WERI-Rb-1 (cell line): ENCODE measurements at regions not wholly inside any gene's neighbourhood (a gene's known extent, or its start where the extent isn't known, plus 50 kb on each side); places are given as distances from the start of the nearest gene placed in this dataset.

Source experiments
- DNase-seq: peaks from one replicate; pipeline ENCODE4 v3.0.0-alpha.2; 2020
- H3K27ac ChIP-seq: fragments of 250-450 bp; sonication (Bioruptor Pico); 2 replicates; pipeline ENCODE4 v1.5.1; 2020; ENCODE audit warnings: mild to moderate bottlenecking, moderate library complexity
- H3K27me3 ChIP-seq: fragments of 250-450 bp; sonication (Bioruptor Pico); 2 replicates; pipeline ENCODE4 v1.5.1; 2021; ENCODE audit warnings: mild to moderate bottlenecking, low read depth, moderate library complexity; ENCODE audit not compliant: insufficient read depth, severe bottlenecking
- H3K36me3 ChIP-seq: fragments of 250-450 bp; sonication (Bioruptor Pico); 2 replicates; pipeline ENCODE4 v1.5.1; 2020; ENCODE audit warnings: mild to moderate bottlenecking, moderate library complexity
- H3K4me3 ChIP-seq: 2 replicates; pipeline ENCODE4 v1.5.1; 2011; ENCODE audit warnings: low read depth, mild to moderate bottlenecking, control low read depth, low read length
- H3K9me3 ChIP-seq: fragments of 250-450 bp; sonication (Bioruptor Pico); 2 replicates; pipeline ENCODE4 v1.5.1; 2021; ENCODE audit warnings: mild to moderate bottlenecking, moderate library complexity; ENCODE audit not compliant: severe bottlenecking
- CTCF ChIP-seq: IDR thresholded peaks from 2 replicates; pipeline ENCODE4 v1.5.1; 2011; ENCODE audit warnings: low read depth, mild to moderate bottlenecking, control low read depth, inconsistent platforms, low read length

- no peak for DNase-seq
- Histone ChIP-seq H3K9me3 (peaks cover 3% of the 10 kb centered on the region), H3K4me3 (no peak overlapping the region), H3K27ac (no peak overlapping the region), H3K36me3 (no peaks in the 10 kb centered on the region), H3K27me3 (no peaks in the 10 kb centered on the region)
- TF ChIP-seq CTCF: no peak
These were observed 238.7 kb downstream of the KIF20B start for GRCh38 chr10:89940076-89940475.

GRCh38 chr10:89942217-89942616 is 240.8 kb downstream of the KIF20B start:
- Histone ChIP-seq H3K36me3 (no peaks in the 10 kb centered on the region), H3K4me3 (no peak overlapping the region), H3K9me3 (peaks cover under 1% of the 10 kb centered on the region), H3K27ac (no peak overlapping the region), H3K27me3 (no peaks in the 10 kb centered on the region)
- no peak for TF ChIP-seq CTCF
- DNase-seq: no peak

GRCh38 chr10:89944138-89944537 is 242.7 kb downstream of the KIF20B start:
- Histone ChIP-seq H3K4me3 (no peak overlapping the region), H3K27ac (no peak overlapping the region), H3K36me3 (no peaks in the 10 kb centered on the region), H3K27me3 (no peaks in the 10 kb centered on the region), H3K9me3 (no peaks in the 10 kb centered on the region)
- no peak for TF ChIP-seq CTCF
- DNase-seq: no peak

- H3K9me3 ChIP-seq: no peaks in the 10 kb centered on the region
- no peak for DNase-seq
- no peak for TF ChIP-seq CTCF
These were observed 244.7 kb downstream of the KIF20B start for GRCh38 chr10:89946106-89946505.

GRCh38 chr10:89949496-89949895 is 248.1 kb downstream of the KIF20B start:
- no peak overlapping the region for H3K4me3 ChIP-seq
- no peak overlapping the region for H3K27ac ChIP-seq
- H3K27me3 ChIP-seq: no peaks in the 10 kb centered on the region
- no peaks in the 10 kb centered on the region for H3K36me3 ChIP-seq
- TF ChIP-seq CTCF: no peak
- DNase-seq: no peak
- H3K9me3 ChIP-seq: no peaks in the 10 kb centered on the region

More at GRCh38 chr10:89946106-89946505, 244.7 kb downstream of the KIF20B start:
- H3K36me3 ChIP-seq: no peaks in the 10 kb centered on the region
- H3K27me3 ChIP-seq: no peaks in the 10 kb centered on the region
- H3K27ac ChIP-seq: no peak overlapping the region
- H3K4me3 ChIP-seq: no peak overlapping the region

GRCh38 chr10:89952325-89952724 is 250.9 kb downstream of the KIF20B start:
- H3K9me3 ChIP-seq: no peaks in the 10 kb centered on the region
- H3K36me3 ChIP-seq: no peaks in the 10 kb centered on the region
- DNase-seq: no peak
- no peaks in the 10 kb centered on the region for H3K27me3 ChIP-seq
- no peak overlapping the region for H3K27ac ChIP-seq
- no peak overlapping the region for H3K4me3 ChIP-seq
- no peak for TF ChIP-seq CTCF
